GM19463 (cell line): ENCODE measurements at regions not wholly inside any gene's neighbourhood (a gene's known extent, or its start where the extent isn't known, plus 50 kb on each side); places are given as distances from the start of the nearest gene placed in this dataset.

Experiments
- ATAC-seq: cut with Tn5 transposase; IDR thresholded peaks from one replicate; pipeline ENCODE4 v1.9.1; 2021; ENCODE audit warnings: mild to moderate bottlenecking, moderate library complexity; ENCODE audit not compliant: unreplicated experiment

DNA sequence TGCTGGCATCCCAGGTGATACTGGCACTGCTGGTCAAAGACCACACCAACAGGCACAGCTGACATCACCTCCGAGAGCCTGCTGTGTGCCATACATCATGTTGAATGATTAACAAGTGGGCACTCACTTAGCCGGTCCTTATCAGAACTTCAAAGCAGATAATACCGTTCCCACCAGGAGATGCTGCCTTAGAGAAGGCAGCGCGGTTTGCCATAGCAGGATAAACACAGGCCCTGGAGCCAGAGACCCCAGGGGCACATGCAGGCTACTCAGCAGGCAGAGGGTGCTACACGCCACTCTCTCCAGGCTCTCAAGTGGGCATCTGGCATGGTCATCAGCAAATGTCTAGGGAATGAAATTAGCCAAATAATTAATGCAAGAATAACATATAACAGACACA, 86.5 kb upstream of the CST7 start:
- ATAC-seq: no peak

DNA sequence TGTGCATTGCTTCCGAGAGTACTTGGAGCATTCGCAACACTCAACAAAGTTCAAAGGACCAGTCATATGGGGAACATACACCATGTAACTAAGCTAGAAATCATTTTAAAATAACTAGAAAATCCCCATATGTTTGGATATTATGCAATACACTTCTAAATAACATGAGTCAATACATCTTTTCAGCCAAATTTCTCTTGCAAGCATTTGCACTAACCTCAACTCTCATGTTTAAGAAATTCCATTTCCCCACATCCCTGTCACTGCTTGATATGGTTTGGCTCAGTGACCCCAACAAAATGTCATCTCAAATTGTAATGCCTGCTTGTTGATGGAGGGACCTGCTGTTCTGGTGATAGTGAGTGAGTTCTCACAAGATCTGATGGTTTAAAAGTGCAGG, 85.7 kb upstream of the CST7 start:
- no peak for ATAC-seq

DNA sequence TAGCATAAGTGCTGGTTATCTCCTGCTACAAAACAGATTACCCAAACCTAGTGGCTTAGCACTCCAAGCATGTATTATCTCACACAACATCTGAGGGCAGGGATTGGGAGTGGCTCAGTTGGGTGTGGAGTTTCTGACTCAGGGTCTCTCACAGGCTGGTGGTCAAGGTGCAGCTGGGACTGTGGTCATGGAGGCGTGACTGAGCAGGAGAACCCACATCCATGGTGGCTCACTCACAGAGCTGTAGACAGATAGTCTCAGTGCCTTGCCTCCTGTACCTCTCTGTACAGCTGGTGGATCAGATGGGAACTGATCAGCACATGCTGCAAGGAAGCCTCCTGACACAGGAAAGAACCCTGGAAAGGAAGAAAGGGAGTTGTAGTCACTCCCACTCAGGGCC, 83.1 kb upstream of the CST7 start:
- ATAC-seq: no peak

DNA sequence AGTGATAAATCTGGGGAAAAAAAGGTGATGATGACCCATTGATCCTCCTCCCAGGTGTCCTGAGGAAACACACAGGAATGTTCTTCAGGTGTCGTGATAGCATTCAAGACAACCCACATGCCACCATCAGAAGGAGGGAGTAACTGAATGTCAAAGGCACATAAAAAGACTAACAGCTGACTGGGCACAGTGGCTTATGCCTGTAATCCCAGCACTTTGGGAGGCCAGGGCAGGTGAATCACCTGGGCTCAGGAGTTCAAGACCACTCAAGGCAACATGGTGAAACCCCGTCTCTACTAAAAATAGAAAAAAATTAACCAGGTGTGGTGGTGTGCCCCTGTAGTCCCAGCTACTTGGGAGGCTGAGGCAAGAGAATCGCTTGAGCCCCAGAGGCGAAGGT, 82.3 kb upstream of the CST7 start:
- ATAC-seq: no peak

DNA sequence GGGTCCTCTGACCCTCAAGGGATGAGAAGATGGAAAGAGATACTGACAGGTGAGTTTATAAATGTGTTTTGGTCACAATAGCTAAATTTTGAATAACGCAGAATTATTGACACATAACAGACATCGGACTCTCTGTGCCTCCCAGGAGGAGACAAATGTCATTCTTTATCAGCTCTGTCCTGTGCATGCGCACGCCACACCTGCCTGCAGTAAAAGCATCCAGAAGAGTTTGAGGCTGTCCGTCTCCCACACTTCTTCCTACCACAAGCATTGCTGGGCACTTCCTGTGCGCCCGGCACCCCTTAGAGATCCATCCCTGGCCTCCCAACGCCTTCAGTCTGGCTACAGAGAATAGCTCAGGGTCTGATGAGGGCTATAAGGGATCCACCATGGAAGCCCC, 81.5 kb upstream of the CST7 start:
- no peak for ATAC-seq

DNA sequence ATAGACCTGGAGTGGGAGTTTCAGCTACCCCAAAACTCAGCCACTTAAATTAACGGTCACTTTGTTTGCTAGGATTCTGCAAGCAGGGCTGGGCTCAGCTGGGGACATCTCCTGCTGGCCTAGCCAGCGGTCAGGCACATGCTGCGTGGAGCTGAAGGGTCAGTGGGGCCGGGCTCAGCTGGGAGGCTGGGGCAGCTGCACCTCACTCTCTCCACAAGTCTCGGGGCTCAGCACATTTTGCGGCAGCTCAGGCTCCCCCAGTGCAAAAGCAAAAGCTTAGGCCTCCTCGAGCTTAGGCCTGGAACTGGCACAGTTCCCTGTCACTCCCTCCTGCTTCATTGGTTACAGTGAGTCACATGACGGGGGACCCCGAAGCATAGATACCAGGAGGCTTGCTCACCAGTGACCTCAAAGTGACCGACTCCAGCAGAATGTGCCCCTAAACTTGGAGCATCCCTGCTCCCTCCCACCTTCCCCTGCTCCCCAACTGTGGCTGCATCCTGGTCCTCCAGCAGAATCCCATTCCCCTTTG, 80.6 kb upstream of the CST7 start:
- no peak for ATAC-seq

DNA sequence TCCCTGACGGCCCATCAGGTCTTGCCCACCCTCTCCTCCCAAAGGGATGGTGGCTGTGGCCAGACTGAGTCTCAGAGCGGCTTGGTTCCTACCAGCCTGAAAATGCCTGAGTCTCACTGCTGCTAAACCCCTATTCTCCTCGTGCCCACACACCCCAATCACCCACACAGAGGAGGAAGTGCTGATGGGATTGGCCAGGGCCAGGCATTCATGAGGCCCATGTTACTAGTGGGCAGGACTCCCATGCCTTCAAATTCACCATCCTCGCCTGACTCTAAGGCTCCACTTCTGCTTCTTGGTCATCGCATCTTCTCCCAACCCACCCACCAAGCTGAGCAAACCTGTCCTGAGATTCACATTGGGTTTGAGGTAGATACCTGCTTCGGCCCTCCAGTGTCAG, 80.1 kb upstream of the CST7 start:
- no peak for ATAC-seq

DNA sequence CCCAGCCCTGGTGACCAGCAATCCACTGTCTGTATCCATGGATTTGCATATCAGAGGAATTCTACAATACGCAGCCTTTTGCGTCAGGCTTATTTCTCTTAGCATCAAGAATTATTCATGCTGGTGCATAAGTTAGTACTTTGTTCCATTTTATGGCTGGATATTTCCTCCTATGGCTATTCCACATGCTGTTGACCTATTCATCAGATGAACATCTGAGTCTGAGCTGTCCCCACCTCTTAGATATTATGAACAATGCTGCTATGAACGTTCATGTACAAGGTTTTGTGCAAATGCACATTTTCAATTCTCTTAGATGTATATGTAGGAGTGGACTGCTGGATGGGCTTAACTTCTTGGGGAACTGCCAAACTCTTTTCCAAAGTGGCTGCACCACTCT, 79.0 kb upstream of the CST7 start:
- ATAC-seq: no peak

DNA sequence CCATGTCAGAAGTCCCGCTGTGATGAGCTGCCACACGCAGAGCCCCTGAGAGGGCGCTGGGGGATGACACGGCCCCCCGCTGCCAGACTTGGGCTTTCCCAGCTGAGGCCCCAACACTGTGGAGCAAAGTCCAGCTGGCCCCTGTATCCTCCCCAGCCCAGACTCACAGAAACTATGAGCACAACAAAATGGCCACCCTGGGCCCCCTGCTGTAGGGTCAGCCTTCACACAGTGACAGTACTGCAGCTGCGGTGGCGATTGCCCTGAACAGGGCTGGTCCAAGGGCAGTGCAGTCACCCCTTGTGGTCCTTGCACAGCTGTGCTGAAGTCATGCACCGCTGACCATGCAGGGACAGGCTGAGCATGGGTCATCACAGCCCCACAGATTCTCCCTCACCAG, 78.2 kb upstream of the CST7 start:
- no peak for ATAC-seq

DNA sequence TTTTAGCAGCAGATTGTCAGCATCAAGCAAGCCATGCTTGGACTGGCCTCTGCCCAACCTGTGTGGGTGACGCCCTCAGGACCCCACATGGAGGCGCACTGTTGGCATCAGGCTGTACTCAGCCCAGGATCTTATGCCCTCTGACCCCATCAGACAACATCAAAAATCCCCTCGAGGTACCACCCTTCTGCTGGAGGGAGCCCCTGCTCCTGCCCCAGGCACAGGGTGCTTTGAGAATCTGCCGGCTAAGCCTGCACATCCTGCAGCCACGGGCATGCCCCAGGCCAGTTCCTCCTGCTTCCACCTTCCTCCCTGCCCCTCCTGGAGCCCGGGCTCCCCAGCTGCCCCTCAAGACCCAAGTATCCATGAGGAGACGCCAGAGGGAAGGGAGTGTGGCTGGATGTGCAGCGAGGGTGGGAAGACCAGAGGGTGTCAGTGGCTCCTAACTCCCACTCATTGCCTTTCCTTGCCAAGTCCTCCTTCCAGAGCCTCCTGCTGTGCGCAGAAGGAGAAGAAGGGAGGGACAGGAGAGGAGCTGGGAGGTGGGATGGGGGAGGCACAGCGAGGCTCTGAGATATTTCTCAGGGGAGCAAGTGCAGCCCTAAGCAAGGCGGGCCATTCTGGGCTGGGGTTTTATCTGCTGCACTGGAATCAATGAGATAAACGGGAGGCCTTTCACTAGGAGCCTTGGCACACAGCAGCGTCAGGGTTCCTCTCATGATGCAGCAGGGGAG, 77.4 kb upstream of the CST7 start:
- no peak for ATAC-seq

DNA sequence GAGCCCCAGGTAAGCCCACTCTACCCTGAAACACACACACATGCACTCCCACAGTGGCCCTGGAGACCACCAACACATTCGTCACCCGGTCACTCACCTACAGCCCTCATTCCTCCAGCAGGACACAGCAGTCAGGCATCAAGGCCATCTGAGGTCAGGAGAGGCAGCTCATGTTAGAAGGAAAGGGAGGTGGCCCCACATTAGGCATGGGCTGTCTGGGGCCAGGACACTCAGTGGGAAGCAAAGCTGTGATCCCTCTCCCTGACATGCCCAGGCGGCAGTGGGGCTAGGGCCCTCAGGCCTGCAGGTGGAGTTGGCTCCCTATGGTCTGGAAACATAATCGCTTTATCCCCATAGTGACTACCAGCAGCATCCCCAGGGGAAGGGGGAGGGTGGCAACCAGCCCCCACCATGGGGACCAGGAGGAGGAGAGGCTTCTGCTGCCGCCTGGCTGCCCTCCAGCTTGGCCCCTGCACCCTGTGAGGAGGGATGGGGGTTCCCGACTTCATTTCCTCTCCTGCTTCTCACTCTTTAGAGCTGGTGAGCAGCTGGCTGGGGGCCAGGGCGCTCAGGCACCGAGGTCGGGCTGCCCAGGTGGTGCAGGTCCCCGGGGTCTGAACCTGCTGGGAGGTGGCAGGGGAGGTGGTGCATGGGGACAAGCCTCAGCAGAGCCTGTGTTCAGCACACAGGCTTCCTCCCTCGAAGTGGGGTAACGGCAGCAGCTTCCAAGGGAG, 76.6 kb upstream of the CST7 start:
- peak; percentile 63 for ATAC-seq

DNA sequence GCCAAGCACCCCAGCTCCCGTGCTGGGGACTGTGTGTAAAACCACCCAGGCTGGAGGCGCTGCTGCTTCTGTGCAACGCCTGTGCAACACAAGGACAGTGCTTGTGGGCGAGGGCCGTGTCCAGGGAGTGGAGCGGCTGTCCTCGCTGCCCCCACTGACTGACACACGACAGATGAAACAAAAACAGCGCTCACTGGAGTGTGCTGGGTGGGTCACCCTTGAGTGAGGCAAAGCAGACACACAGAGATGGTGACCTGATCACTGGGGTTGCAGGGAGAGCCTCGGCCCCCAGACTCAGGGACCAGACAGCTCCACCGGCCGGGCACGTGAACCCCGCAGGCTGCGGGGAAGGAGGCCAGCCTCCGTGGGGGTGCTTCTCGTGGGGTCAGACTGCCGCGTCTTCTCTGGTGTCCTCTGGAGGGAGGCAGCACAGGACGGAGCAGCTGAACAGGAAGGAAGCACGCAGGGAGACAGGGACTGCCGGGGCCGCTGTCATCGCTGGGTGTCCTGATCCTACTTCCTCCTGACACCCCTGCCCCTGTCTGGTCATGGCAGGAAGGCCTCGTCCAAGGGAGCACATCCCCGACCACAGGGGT, 75.9 kb upstream of the CST7 start:
- no peak for ATAC-seq

DNA sequence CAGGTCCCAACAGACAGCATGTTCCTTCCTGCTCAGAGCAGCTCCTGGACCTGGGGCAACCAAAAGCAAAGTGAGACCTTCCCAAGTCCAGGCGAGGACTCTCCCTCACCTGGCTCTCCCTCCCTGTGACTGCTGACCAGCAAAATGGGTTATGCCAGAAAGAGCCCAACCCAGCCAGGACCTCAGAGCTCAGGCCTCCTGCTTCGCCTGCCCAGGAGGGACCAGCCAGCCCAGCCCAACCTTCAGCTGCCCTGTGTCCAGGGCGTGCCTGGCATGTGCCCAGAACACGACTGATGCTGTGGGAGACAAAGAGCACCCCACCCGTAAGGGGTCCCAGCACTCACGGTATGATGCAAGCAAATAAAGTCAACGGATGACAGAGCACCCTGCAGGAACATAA, 74.0 kb upstream of the CST7 start:
- ATAC-seq: no peak

DNA sequence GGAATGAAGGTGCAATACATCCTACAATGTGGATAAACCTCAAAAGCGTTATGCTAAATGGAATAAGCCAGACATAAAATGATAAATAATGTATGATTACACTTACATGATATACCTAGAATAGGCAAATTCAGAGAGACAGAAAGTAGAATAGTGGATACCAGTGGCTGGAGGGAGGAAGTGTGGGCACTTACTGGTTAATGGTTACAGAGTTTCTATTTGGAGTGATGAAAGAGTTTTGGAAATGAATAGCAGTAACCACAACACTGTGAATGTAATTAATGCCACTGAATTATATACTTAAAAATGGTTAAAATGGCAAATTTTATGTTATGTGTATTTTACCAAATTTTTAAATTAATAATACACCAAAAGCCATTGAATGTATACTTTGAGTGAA, 71.4 kb upstream of the CST7 start:
- ATAC-seq: peak; percentile 53

DNA sequence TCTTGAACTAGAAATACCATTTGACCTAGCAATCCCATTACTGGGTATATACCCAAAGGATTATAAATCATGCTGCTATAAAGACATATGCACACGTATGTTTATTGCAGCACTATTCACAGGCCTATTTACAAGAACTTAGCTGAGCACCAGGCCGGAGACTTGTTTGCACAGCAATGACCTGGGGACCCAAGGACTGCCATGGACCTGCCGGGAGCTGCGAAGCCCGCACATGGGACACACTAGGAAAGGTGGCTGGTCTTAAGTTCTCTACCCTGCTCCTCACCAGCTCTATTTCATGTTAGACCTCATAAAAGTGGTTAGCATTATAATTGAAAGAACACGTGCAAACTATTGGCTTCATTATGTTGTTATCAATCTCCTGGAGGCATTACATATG, 70.4 kb upstream of the CST7 start:
- ATAC-seq: no peak

DNA sequence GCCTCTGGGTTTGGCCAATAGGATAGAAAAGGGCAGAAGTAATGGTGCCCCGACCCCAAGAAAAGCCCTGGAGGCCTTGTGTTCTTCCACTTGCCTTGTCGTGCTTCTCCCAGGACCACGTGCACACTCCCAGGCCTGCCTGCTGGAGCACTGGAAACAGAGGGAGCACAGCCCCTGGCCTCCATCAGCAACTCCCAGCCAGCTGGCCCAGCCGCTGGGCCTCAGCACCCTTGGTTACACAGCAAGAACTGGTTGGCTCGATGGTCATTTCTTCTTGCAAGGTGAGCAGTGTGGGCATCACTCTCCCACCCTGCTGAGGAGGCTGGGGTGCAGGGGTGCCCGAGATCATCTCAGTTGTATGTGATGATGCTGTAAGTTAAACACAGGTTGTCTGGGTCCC, 69.2 kb upstream of the CST7 start:
- no peak for ATAC-seq

DNA sequence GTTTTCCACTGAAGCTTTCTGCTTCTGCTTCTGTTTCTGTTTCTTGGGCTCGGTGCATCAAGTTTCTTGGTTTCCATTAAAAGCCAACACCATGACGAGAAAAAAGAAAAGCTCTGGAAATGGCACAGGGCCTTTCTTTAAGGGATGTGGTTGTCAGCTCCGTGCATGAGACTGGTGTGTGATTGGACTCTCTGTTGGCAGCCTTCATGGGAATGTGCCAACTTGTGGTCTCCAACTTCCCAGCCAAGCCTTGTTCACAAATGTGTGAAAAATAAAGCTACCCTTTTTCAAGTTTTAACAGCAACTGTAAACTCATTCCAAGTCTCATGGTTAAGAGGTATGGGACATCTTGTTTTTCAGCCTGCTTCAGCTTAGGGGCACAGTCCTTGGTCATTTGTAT, 68.7 kb upstream of the CST7 start:
- no peak for ATAC-seq

DNA sequence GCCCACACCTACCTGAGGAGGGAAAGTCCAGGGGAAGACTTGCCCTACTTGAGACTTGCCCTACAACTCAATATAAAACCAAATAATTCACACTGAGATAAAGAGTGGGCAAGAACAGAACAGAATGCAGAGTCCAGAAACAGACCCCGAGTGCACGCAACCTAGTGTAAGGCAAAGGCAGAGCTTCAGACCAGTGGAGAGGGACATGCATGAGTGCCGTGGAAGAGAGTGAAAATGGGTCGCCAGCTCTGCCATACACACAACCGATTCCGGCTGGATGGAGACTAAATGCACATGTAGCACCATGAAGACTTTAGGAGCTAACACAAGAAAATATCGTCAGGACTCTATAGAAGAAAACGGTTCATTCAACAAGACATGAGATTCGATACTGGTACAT, 58.8 kb upstream of the CST7 start:
- ATAC-seq: no peak

DNA sequence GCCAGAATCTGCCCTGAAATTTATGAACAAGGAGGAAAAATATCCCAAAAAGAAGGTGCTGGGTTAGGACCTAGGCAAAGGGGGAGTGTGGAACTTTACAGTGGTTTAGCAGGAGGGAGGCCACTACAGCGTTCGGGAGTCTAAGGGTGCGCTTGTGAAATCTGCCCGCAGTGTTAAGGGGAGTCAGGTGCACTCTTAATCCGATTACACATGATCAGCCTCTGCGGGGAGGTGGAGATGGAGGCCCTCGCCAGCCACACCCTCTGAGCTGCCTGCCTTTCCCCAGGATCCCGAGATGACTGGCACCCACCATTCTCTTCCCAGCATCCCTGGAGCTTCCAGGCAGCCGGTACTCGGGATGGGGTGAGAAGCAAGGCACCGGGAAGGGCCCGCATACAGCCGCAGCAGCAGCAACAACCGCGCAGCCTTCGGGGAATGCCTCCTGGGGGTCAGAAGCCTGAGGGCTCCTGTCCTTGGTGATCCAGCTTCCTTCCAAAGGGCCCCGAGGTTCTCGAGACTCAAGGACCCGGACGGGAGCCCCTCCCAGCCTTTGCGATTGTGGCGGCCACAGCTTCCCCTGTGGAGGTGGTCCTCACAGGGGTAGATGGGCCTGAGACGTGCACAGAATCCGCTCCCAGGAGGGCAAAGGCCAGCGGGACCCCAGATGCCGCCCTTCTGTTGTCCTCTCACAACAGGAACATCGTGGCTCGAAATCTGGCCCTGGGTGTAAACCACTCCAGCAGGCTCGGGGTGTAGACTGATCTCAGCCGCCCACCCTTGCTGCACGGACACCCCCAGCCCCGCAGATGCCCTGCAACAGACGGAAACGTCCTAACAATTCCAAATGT, 57.3 kb upstream of the CST7 start:
- no peak for ATAC-seq

DNA sequence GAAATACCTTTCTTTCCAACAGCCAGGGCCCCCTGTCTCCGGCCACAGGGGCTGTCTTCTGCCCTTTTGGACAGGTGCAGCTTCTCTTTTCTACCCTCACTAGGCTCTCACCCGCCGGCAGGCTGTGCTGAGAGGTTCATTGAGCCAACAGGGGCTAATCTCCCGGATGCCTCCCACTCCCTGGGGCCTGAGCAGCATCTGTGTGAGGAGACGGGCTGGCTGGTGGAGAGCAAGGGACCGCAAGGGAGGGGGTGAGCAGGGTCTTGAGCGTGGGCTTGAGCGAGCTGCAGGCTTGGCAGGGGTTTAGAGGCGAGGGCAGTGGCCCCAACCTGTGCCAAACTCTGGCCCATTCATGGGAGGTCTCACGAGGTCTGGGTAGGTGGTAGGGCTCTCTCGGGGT, 56.5 kb upstream of the CST7 start:
- no peak for ATAC-seq

DNA sequence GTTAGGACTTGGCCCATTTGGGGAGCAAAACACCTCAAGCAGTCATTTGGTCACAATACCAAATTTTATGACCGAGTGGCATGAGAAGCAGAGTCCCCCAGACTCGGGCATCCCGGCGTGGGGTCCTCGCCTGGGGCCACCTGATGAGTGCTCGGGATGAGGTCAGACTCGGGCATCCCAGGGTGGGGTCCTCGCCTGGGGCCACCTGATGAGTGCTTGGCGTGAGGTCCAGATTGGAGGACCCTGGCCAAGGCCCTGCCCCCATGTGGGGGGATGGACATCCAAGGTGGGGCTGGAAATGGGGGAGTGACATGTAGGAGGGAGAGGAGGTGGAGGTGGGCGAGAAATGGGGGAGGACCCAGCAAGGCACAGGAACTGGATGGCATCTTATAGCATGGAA, 56.1 kb upstream of the CST7 start:
- ATAC-seq: no peak
